GM19438 (cell line): ENCODE measurements at regions not wholly inside any gene's neighbourhood (a gene's known extent, or its start where the extent isn't known, plus 50 kb on each side); places are given as distances from the start of the nearest gene placed in this dataset.

ENCODE experiments used
- ATAC-seq: cut with Tn5 transposase; IDR thresholded peaks from one replicate; pipeline ENCODE4 v1.9.1; 2021; ENCODE audit warnings: low read depth; ENCODE audit not compliant: unreplicated experiment

- ATAC-seq = no peak
Observed at GRCh38 chr5:173716058-173716682, 99.7 kb upstream of the BOD1 start.

DNA sequence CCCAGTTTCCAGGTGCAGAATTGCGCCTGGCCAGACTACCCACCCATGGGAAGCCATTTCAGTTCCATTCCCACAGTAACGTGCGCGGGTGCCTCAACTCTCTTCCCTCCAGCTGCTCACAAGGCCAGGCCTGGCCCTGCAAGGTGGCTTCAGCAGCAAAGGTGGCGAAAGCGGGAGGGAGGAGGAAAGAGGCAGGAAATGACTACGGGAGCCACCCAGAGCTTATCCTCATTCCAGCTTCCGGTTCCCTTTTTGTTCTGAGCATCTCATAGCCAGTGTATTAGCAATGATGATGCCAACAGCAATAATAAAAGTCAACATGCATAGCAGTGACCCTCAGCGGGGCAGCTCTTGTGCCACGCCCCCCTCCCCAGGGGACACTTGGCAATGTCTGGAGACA, 101.5 kb upstream of the BOD1 start:
- ATAC-seq = no peak

- no peak for ATAC-seq
Observed at GRCh38 chr5:173718469-173718868, 102.0 kb upstream of the BOD1 start.

DNA sequence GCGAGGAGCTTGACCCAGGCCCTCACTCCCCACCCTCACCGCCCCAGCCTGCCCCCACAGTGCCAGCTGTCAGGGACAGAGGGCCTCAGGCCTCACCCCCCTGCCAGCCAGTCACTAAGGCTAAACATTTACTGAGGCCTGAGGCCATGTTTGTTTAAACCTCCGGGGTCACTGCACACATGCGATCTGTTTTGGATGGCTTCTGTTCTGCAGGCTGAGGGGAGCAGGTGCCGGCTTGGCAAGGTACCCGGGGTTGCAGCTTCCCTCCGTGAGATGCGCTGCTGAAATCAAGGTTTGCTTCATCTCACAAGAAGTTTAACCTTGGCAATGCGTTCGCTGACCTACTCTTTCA, 103.3 kb upstream of the BOD1 start:
- ATAC-seq = no peak

DNA sequence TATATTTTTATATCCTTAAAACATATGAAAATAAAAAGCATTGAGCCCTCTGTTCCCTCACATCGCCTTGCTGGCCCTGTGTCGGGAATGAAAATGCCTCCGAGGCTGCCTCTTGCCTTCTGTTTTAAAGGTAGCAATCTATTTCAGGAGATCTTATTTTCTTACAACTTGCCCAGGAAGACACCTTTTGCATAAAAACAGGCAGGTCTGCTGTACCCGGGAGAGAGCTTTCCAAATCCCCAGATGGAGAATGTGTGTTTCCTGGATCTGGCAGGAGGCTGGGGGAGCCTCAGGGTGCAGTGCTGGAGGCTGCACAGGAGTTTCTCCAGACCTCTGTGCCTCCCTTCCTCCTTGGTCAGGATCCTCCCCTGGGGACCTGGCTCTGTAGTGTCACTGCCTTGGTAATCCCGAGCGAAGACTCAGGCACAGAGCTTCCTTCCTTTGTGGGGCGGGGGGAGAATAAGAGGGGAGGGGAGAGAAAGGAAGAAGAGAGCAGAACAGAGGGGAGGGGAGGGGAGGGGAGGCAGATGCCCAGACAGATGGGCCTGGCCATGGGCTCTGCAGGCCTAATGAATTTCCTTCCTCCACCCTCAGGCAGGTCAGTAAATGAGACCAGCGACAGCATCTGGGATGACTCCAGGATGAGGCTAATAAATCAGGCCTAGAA, 104.0 kb upstream of the BOD1 start:
- ATAC-seq = no peak

DNA sequence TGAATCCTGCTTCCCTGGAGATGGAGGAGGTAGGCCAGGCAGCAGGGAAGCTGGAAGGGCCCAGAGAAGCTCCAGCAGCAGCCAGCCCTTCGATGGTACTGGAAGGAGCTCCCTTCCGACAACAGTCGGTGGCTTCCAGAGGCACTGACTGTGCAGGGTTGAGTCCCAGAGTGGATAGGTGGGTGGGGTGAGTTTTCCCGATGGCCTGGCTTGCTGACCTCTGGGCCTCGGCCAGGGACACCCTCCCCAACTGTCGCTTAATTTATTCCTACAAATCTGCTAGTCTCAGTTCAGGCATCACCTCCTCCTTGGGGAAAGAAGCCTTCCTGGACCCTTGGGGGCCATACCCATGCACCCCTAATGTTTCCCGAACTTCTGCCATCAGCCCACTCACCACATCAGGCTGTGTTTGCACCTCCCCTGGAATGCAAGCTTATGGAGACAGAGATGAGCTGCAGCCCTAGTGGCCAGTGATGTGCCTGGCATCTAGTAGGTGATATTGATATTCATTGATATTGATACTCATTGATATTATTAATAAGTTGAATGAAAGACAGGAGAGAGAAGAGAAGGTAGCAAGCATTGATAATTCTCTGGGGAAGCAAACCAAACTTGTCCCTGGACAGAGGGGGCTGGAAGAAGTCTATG, 104.6 kb upstream of the BOD1 start:
- no peak for ATAC-seq

GRCh38 chr5:173721601-173722232, 105.3 kb upstream of the BOD1 start:
- no peak for ATAC-seq

- no peak for ATAC-seq
Observed at GRCh38 chr5:173726846-173727557, 110.6 kb upstream of the BOD1 start.

GRCh38 chr5:173727839-173728778, 111.7 kb upstream of the BOD1 start:
- no peak for ATAC-seq

GRCh38 chr5:173729079-173729765, 112.8 kb upstream of the BOD1 start:
- ATAC-seq = no peak

DNA sequence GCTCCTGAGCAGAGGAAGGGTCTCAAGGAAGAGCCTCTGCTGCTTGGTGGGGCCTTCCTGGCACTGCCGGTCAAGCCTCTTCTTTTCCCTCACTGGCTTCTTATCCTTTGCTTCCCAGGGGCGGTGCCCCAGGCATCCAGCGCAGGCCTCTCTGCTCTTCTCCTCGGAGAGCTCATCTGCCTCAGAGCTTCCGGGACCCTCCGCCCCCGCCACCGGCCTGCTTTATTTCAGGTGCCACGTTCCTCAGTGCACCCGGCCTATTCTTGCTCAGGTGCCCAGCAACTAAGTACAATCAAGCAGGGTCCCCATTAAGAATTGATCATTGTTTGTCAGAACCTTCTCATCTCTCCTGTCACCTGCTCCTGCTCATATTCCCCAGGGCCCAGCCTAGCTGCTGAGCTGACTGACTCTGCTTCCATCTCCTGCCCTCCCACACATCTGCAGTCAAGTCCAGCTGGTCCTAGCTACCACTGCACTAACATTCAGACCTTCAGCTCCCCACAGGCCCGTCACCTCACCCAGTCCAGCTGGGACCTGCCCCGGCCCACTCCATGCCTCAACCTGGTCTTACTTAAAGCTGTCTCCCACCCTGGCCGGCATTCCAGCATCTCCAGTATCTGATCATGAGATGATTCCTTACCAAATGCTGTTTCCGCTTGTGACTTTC, 114.3 kb upstream of the BOD1 start:
- ATAC-seq = no peak

- ATAC-seq = no peak
Observed at GRCh38 chr5:173733021-173733420, 116.6 kb upstream of the BOD1 start.

GRCh38 chr5:173733425-173733824, 117.0 kb upstream of the BOD1 start:
- no peak for ATAC-seq

DNA sequence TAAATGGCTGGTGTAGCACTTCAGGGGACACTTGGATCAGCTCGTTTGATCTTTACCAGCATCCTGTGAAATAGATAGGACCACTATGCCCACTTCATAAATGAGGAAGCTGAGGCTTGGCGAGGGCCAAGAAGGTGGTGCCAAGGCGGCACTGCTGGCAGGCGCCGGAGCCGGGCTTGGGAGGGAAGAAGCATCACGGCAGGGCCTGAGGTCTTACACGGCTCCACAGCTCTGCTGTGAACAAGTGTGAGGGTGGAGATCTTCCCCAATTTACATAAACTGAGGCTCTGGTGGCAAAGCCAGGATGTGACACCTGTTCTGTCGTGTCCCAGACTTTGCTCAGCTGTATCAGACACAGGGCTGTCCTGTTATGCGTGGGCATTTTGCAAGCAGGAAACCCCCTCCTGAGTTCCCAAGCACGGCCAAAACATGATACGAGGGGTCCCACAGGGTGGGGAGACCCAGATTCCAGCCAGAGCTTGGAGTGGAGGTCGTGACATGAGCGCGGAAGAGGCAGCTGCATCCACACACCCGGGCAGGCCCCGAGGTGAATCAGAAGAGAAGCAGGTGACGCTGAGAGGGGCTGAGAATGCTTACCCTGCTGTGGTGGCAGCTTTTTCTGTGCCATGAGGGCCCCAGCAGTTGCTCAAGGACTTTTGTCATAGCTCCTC, 117.5 kb upstream of the BOD1 start:
- ATAC-seq = no peak

- no peak for ATAC-seq
Observed at GRCh38 chr5:173734716-173735115, 118.3 kb upstream of the BOD1 start.

GRCh38 chr5:173735184-173735583, 118.7 kb upstream of the BOD1 start:
- ATAC-seq = no peak

- ATAC-seq = no peak
Observed at GRCh38 chr5:173735691-173736090, 119.2 kb upstream of the BOD1 start.

DNA sequence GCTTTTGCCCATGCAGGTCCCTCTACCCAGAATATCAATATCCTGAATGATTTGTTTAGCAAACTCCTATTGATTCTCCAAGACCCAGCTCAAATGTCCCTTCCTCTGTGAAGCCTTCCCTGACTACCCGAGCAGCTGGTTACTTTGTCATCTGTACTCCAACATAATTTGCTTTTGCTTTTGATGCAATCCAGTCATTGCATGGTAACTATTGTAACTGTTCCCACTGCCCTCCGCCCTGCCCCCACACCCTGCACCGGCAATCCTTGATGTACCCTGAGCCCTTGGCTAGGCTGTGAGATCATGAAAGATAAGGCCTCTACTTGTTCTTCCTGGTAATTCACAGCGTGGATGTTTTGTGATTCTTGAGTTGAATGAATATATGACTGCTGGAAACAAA, 119.9 kb upstream of the BOD1 start:
- no peak for ATAC-seq
